B cell (primary cell): ENCODE measurements at regions not wholly inside any gene's neighbourhood (a gene's known extent, or its start where the extent isn't known, plus 50 kb on each side); places are given as distances from the start of the nearest gene placed in this dataset.

ENCODE experiments used
- EZH2 ChIP-seq: IDR thresholded peaks from 2 replicates; pipeline ENCODE4 v1.6.1; 2012; ENCODE audit warnings: borderline replicate concordance, low read depth, mild to moderate bottlenecking, moderate library complexity, low read length; ENCODE audit not compliant: insufficient read depth, poor library complexity, severe bottlenecking
- TF ChIP-seq, protein P1 (sequence below): fragments of 200-600 bp; IDR thresholded peaks from one replicate; pipeline ENCODE4 v1.8.0; 2022; ENCODE audit warnings: antibody characterized with exemption, mild to moderate bottlenecking

- TF ChIP-seq EZH2 = no peak
- TF ChIP-seq, protein P1, sequence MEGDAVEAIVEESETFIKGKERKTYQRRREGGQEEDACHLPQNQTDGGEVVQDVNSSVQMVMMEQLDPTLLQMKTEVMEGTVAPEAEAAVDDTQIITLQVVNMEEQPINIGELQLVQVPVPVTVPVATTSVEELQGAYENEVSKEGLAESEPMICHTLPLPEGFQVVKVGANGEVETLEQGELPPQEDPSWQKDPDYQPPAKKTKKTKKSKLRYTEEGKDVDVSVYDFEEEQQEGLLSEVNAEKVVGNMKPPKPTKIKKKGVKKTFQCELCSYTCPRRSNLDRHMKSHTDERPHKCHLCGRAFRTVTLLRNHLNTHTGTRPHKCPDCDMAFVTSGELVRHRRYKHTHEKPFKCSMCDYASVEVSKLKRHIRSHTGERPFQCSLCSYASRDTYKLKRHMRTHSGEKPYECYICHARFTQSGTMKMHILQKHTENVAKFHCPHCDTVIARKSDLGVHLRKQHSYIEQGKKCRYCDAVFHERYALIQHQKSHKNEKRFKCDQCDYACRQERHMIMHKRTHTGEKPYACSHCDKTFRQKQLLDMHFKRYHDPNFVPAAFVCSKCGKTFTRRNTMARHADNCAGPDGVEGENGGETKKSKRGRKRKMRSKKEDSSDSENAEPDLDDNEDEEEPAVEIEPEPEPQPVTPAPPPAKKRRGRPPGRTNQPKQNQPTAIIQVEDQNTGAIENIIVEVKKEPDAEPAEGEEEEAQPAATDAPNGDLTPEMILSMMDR = no peak
These were observed 146.8 kb downstream of the SLC7A11 start for GRCh38 chr4:138095378-138095777.
